ENCODE measurements at regions not wholly inside any gene's neighbourhood (a gene's known extent, or its start where the extent isn't known, plus 50 kb on each side); places are given as distances from the start of the nearest gene placed in this dataset.

DNA sequence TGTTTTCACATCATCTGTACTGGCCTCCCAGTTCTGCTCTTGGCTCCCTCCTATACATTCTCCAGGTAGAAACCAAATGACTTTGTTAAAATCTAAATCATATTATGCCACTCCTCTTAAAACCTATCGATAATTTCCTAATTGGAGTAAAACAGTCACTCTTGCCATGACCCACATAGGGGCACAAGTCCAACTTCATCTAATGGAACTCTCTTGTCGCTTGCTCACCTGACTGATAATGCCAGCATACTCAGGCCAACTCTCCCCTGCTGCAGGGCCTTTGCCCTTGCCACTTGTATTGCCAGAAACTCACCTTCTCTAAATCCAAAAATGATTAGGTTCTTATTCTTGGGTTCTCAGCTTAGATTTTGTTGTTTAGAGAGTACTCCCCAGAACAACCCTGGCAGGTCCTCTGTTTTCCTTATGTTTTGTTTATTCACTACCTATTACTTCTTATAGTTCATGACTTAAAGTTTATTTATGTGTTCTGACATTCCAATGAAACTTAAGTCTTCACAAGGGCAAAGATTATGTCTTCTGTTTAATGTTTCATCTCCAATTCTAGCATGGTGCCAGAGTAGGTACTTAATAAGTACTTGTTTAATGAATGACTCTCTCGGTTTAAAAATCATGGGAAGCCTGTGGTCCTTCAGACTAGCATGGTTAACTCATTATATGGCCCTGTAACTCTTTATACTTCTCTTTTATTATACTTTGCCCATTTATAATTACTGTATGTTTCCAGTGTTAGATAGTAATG lies 345.9 kb upstream of the SMIM30 start:
- TF ChIP-seq POLR2A (IDR thresholded peaks at IDR 0.05; ENCODE audit: low read depth, low read length) = no peak
- TF ChIP-seq, protein P1, sequence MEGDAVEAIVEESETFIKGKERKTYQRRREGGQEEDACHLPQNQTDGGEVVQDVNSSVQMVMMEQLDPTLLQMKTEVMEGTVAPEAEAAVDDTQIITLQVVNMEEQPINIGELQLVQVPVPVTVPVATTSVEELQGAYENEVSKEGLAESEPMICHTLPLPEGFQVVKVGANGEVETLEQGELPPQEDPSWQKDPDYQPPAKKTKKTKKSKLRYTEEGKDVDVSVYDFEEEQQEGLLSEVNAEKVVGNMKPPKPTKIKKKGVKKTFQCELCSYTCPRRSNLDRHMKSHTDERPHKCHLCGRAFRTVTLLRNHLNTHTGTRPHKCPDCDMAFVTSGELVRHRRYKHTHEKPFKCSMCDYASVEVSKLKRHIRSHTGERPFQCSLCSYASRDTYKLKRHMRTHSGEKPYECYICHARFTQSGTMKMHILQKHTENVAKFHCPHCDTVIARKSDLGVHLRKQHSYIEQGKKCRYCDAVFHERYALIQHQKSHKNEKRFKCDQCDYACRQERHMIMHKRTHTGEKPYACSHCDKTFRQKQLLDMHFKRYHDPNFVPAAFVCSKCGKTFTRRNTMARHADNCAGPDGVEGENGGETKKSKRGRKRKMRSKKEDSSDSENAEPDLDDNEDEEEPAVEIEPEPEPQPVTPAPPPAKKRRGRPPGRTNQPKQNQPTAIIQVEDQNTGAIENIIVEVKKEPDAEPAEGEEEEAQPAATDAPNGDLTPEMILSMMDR (conservative IDR thresholded peaks at IDR 0.05; ENCODE audit: low read depth, low read length) = no peak
- no peak for TF ChIP-seq RCOR1 (IDR thresholded peaks at IDR 0.05; ENCODE audit: insufficient replicate concordance, low read length)
- no peak for TF ChIP-seq FOS (IDR thresholded peaks at IDR 0.05; ENCODE audit: low read depth, low read length)
- no peak for TF ChIP-seq MAZ (IDR thresholded peaks at IDR 0.05; ENCODE audit: borderline replicate concordance, low read depth, low read length)
- TF ChIP-seq CEBPB (IDR thresholded peaks at IDR 0.05; ENCODE audit: low read depth, low read length) = no peak
- TF ChIP-seq SMC3 (IDR thresholded peaks at IDR 0.05; ENCODE audit: low read depth, low read length) = no peak
- no peak for TF ChIP-seq NFE2L2 (IDR thresholded peaks at IDR 0.05; ENCODE audit: low read depth, low read length)
- TF ChIP-seq MAFK (IDR thresholded peaks at IDR 0.05; ENCODE audit: low read depth, low read length) = no peak

Data from IMR-90 (cell line).